ENCODE measurements at regions not wholly inside any gene's neighbourhood (a gene's known extent, or its start where the extent isn't known, plus 50 kb on each side); places are given as distances from the start of the nearest gene placed in this dataset.

DNA sequence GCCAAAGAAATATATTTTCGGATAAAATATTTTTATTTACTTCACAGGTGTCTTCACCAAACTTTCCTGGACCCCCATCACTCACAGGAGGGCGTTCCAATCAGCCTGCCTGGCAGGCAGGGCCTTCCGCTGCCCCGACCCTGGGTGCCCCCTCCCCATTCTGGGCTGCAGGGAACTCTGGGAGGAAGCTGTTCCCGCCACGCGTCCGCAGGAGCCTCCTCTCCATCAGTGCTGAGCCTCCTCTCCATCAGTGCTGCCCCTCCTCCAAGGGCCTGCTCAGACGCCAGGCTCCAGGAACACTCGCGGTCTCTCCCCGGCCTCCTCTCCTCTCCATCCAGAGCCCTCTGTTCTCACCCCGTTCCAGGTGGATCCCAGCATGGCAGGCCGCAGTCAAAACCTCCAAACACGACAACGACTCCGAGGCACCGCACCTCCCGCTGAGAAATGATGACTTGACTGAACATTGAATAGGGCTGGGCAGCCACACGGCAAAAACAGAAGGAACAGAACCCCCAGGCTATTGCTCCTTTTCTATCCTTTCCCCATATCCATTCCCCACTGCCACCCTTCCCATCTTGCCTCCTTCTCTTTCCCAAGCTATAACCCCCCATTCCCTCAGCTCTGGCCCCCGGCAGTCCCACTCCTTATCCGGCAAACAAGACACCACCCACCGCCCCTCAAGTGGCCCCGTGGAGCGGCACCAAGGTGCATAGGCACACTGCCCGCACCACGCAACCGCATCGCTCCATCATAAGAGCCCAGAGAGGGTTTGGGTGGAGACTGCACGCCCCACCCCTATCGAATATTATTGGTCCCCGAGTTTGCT, 268.6 kb upstream of the RAB6C start:
- DNase-seq (ENCODE audit: low read depth), result no peak

DNA sequence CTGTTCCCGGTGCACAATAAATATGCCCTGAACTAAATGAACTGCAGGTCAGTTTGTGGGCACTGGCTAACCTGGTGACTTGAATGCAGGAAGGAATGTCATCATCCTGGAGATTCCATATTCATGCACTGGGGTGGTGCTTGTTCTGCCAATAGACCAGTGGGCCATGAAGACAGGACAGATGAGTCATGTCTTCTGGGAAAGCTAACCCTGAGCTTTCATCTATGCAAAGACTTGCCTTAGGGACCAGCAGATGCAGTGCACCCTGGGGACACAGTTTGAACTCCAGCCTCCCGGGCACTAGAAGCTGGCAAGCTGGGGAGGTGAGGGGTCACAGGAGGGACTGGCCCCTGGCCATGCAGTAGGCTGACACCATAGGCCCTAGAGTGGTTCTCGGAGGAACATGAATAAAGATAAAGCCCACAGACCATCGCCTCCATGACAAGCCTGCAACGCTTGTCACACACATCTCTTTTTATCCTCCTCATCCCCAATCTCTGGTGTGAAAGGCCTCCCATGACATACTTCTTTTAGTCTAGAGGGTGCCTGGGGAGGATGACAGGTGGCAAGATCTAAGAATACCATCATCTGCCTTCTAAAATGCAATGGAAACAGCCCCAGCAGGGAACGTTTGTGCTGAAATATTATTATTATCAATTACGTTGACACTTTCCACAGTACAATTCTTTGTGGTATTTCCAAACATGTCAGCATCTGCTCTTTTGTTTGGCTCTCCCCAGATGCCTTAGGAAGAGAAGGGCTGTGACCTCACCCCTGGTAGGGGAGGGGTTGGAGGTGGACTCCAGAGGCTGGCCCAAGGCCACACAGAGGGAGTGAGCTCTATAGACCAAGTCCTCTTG, 267.4 kb upstream of the RAB6C start:
- no peak for DNase-seq (ENCODE audit: low read depth)

DNA sequence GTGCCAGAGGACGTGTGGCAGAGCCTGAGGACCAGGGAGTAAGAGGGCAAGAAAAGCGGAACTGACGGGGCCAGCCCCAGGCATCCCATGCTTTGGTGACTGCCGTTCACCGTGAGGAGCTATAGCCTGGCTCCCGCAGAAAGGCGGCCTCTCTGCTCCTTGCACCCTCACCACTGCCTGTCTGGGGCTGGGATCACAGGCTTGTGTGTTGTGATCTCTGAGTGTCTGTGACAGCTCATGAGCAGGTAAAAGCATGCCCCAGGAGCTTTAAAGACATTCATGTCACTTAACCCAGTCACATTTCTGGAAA, 266.8 kb upstream of the RAB6C start:
- DNase-seq (ENCODE audit: low read depth), result no peak

DNA sequence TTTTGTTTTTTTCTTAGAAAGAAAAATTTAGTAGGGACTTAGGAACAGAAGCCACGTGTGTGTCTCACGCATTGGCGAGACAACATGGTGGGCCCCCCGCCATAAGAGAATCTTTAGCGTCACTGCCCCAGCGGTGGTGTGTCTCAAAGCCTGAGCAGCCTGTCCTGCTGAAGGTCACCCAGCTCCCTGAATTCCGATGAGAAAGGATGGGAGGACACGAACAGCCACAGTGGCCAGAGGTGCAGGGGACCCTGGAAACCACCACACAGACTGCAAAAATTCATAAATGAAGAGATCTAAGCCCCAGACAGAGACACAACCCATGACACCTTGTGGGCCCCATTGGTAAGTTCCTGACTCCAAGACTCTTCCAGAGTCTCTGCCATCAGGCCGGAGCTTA, 266.1 kb upstream of the RAB6C start:
- no peak for DNase-seq (ENCODE audit: low read depth)

DNA sequence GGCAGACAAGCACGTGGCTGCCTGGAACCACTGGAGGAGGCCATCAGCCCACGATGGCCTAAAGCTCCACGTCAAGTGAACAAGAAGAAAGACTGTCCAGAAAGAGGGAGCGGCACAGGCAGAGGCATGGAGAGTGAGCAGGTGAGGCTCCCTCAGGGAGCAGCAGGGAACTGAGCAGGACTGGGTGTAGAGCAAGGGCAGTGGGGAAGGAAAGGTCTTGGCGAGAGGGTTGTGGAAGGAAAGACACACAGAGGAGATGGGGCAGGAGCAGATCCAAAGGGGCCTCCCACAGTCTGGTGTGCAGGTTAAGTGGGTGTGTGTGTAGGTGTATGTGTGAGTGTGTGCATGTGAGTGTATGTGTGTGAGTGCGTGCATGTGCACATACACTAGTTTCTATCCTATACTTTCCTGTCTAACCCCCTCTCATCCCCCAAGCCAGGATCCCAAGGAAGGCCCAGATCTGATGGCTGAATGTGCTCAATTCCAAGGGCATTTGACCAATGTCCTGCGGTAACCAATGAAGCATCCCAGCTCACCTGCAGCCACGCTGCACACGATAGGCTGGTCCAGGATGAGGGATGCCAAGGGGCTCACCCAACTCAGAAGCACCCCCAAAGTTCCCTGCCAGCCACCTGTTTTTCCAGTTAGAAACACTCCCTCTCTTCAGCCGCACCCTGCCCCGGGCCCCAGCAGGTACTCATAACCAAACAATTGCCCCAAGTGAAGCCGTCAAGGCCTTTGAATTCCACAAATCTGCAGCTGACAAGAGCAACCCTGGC, 262.5 kb upstream of the RAB6C start:
- DNase-seq (ENCODE audit: low read depth), result no peak

DNA sequence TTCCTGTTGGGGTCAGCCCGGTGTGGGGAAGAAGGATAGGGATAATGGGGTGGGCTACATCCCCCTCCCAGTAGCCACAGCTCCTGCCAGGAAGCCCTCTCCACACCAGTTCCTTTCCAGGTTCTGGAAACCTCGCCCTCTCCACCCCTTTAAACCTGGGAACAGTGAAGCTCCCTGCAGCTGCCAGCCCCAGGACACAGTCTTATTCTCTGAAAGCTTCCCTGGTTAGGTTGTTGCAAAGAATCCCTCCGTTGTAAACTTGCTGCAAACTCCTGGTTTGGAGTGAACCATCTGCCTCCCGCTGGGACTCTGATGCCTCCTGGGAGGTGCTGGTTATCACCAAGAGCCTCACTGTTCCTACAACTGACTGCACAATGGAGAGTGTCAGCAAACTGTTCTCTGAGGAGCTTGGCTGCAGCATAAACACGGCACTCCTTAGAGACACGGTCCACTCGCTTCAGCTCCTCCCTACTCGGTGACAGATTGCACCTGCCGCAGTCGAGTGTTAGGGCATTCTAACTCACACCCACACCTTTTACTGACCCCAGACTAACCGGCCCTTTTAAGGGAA, 261.8 kb upstream of the RAB6C start:
- DNase-seq (ENCODE audit: low read depth), result no peak

DNA sequence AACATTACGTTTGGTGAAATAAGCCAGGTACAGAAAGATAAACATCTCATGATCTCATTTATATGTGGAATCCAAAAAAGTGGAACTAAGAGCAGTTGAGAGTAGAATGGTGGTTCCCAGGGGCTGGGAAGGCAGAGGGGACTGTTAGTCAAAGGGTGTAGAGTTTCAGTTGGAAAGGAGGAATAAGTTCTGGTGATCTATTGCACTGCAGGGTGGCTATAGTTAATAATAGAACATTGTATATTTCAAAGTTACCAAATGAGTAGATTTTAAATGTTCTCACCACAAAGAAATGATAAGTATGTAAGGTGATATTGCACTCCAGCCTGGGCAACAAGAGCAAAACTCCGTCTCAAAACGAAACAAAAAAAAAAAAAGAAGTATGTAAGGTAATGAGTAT, 260.1 kb upstream of the RAB6C start:
- no peak for DNase-seq (ENCODE audit: low read depth)

DNA sequence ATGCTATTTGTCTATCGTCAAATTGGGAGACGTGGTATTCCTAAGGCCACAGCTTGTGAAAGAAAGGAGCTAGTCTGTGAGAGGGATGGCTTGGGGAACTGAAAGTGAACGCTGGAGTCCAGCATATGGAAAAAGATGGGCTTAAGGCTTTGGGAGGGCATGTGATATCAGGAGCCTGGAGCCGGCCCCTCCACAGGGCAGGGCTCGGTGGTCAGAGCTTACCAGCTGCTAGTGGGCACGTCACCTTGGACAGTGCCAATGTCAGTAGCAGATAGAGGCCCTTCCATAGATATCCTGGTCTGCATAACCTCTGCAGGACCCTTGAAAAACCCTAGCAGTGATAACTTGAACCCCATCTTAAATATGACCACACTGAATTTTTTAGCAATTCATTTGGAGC, 259.1 kb upstream of the RAB6C start:
- no peak for DNase-seq (ENCODE audit: low read depth)

DNA sequence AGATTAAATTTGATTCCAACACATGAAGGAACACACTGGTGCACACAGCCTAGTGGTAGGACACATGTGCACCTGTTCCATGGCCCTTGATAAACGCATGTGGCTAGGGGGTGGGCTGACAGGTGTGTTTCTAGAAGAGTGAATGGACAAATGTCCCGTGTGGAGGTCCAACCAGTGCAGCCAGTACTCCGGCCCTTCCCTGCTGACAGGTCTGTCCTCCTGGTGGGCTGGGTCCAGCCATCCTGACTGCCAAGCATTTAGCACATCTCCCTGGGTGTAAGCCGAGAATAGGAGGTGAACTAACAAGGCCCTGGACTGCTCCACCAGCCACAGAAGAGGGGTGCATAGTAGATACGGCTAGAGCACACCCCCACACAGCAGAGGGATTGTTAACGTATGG, 258.7 kb upstream of the RAB6C start:
- no peak for DNase-seq (ENCODE audit: low read depth)

DNA sequence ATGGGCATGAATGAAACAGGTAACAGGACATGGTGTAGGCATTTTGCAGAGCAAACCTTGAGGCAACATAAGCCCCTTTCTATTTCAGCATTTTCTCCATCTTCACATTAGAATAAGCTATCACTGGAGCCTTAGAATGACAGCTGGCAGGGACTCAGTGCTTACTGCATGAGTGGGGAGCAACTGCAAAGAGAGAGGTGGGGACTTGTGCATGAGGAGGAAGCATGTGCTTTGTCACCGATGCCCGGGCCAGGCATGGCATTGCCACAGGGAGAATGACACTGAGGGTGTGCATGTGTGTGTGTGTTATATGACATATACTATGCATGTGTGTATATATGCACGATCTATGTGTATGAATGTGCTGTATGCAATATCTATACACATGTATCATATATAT, 258.2 kb upstream of the RAB6C start:
- no peak for DNase-seq (ENCODE audit: low read depth)

DNA sequence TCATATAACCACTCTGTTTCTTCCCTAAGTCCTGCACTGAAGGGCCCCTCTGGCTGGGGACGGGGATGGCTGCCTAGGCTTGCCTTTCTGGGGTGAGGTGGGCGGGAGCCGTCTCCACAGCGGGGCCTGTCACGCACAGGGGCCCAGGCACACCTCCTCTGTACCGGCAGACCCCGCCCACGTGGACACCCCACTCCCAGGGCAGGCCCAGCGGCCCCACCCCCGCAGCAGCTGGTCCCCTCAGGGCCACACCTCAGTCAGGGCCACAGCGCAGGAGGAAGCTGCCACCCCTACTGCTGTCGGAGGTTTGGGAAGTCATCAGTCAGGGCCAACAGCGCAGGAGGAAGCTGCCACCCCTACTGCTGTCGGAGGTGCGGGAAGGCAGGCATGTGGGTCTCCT, 257.6 kb upstream of the RAB6C start:
- no peak for DNase-seq (ENCODE audit: low read depth)

DNA sequence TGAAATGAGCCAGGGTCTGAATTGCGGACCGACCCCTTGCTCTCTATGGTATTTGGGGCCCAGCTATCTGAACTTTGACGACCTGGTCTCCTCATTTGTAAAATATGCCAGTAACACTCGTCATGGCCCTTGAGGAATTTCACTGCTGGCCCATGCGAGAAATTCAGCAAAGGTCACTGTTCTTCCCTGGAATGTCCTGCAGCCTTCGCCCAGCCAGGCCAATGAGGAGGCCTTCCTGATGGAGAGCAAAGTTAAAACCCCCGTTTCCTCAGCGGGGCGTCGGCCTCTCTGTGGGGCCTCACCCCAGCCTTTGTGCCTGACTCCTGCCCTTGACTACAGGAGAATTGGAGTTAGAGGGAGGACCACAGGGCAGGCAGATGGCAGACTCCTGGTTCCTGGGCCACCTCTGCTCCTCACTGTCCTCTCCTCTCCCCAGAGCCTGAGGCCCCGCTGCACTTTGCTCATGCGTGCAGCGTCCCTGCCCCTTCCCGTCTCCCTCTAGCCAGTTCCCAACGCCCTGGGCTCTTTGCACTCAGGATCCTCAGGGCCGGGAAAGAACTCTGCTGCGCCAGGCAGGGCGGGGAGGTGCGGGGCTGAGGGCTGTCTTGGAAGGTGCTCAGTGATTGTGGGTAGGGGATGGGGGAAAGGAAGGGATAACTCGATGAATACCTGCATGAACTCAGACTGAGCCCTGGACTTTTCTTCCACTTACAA, 257.0 kb upstream of the RAB6C start:
- no peak for DNase-seq (ENCODE audit: low read depth)

DNA sequence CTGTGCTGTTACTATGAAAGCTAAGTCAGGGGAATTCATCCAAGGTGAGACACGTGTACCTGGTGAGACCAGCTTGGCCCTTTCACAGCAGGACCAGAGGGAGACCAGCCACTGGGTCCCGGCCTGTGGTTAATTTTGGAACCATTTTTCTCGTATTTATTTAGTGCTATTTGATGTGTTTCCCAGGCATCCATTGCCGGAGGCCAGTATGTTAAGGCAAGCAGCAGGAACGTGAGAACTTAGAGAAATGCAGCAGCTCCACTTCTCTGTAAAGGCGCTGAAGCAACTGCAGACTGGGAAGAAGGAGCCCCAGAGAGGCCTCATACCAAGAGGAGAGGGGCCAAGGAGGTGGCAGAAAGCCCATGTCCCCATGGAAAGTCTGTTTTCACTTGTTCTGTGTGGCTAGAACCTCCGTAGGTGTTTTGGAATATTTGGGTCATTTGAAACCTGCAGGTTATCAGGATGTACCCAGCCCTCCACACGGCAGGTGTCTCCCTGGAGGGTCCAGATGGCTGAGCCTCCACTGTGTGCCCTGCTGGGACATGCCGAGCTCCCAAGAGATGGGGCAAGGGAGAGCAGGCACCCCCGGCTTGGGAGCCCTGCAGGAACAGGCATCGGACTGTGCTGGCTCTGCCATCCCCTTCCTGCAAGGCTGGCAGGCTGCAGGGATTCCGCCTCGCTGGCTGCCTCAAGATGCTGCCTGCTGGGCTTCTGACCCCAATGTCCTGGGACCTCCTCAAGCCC, 256.0 kb upstream of the RAB6C start:
- no peak for DNase-seq (ENCODE audit: low read depth)

DNA sequence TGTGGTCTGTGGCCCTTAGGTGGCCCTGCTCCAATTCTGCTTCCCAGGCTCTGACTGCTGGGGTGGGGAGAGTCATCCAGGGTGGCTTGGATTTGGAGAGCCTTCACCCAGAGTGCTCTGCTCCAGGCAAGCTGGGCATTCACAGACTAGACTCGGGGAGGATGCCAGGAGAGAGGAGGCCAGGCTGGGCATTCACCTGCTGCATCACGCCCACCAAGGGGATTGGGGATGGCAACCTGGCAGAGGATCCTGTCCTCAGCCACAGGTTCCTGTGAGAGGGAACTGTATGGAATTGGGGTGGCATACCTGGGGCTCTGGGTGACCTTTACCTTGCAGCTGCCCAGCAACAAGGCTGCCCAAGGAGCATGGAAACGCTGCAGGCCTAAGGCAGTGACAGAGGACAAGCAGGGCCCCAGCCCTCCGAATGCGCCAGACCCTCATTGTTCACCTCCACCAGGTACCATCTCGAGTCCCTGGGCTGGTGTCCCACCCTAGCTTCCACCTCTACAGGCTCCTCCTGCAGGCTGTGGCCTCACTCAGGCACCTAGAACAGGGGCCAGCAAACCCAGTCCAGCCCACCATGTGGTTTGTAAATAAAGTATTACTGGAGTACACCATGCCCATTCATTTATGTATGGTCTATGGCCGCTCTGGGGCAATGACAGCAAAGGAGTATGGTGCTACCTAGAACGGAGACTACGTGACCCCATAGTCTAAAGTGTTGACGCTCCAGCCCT, 255.3 kb upstream of the RAB6C start:
- no peak for DNase-seq (ENCODE audit: low read depth)

DNA sequence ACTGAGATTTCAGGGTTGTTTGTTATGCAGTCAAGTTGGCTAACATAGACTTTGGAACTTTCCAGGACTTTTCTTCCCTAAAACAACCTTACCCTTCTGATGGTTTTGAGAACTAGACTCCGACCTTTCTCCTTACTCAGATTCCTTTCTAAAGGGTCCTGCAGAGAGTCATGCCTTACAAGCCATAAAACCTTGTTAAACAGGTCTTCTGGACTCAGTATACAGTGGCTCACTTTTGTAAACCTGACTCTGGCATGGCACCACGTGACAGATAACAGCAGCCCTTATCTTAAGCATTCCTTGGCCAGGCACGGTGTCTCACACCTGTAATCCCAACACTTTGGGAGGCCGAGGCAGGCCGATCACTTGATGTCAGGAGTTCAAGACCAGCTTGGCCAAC, 253.2 kb upstream of the RAB6C start:
- no peak for DNase-seq (ENCODE audit: low read depth)

DNA sequence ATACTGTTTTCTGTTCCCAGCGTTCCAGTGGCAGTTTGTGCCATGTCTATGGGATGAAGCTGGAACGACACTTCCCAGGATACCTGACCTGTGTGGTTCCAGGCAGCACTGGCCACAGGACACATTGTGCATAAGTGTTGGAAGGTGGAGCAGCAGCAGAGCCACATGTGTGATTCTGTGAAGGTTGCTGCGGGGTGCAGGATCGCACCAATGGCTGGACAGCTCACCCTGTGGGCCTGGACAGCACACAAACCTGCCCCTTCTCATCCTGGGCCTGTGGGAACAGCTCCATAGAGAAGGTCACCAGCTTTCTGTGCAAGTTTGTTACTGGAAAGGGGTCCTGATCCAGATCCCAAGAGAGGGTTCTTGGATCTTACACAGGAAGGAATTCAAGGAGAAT, 252.2 kb upstream of the RAB6C start:
- no peak for DNase-seq (ENCODE audit: low read depth)

DNA sequence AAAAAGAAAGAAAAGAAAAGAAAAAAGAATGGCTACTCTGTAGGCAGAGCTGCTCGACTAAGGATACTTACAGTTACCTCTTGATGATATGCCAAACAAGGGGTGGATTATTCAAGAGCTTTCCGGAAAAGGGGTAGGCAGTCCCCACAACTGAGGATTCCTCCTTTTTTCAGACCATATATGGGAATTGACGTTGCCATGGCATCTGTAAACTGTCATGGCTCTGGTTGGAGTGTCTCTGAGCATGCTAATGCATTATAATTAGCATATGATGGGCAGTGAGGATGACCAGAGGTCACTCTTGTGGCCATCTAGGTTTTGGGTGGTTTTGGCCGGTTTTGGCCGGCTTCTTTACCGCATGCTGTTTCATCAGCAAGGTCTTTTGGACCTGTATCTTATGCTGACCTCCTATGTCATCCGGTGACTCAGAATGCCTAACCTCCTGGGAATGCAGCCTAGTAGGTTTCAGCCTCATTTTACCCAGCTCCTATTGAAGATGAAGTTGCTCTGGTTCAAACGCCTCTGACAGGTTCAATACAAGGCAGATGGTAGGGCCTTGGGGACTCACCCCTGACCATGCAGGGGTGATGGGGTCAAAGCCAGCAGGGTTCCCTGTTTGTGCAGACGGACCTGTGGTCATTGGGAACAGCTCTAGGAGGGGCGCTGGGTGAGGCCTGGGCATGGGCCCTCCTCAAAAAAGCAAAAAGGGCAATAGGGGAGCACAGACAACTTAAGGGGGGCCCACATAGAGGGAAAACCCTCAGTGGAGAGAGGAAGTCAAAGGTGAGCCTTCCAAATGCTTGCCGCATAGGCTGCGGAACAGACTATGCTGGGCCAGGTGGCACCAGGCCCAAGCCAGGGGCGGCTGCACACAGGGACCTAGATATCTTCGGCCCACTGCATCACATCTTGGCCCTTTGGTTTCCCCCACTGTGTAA, 251.2 kb upstream of the RAB6C start:
- DNase-seq (ENCODE audit: low read depth), result no peak

DNA sequence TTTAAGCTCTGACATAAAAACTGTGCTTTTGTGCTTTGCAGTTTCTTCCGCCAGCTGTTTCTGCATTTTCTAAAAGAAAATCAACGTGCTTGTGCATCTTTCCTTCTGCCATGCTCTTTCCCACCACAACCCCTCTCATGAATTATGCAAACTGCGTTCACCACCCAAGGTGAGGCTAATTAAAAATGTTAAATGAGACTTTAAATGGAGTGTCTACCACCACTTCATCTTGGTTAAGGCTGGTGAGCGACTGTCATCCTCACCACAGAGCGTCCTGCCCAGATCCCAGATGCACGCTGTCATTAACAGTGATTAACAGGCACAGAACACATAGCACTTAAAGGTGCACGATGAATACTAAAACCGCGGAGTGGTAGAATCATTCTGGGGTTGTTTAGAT, 250.5 kb upstream of the RAB6C start:
- DNase-seq (ENCODE audit: low read depth), result no peak

DNA sequence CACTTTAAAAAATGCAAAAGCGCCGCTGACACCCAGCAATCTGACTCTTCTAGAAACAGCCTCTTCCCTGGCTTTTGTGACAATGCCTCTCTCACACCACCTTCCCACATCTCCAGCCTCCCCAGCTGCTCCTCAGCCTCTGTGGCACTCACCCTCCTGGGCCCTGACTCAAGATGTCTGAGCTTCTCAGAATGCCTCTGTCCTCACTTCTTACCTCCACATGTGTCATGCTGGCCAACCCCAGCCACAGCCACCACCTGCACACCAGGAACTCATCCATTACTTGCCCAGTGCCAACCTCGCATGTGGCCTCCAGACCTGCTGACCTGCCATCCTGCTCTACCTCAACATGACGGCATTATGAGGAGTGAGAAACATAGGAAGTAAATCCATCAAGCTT, 249.8 kb upstream of the RAB6C start:
- no peak for DNase-seq (ENCODE audit: low read depth)

All from amniotic epithelial cell (primary cell).